ENCODE measurements at regions not wholly inside any gene's neighbourhood (a gene's known extent, or its start where the extent isn't known, plus 50 kb on each side); places are given as distances from the start of the nearest gene placed in this dataset.

- no peak for TF ChIP-seq CTCF (IDR thresholded peaks at IDR 0.05; ENCODE audit: low read depth, low read length, missing control alignments)
- no peak for DNase-seq (ENCODE audit: extremely low read depth, low read depth)
- no peak overlapping the region for H3K4me3 ChIP-seq (replicated peaks; ENCODE audit: low read depth, low read length)
Measured at GRCh38 chr2:65562890-65563289, 130.5 kb upstream of the SPRED2 start.

GRCh38 chr2:65558743-65559142 is 126.3 kb upstream of the SPRED2 start:
- no peak for DNase-seq (ENCODE audit: extremely low read depth, low read depth)
- H3K4me3 ChIP-seq (replicated peaks; ENCODE audit: low read depth, low read length): no peak overlapping the region
- TF ChIP-seq CTCF (IDR thresholded peaks at IDR 0.05; ENCODE audit: low read depth, low read length, missing control alignments): no peak

GRCh38 chr2:65557616-65558573 is 125.5 kb upstream of the SPRED2 start:
- no peak for DNase-seq (ENCODE audit: extremely low read depth, low read depth)
- TF ChIP-seq CTCF (IDR thresholded peaks at IDR 0.05; ENCODE audit: low read depth, low read length, missing control alignments): no peak
- H3K4me3 ChIP-seq (replicated peaks; ENCODE audit: low read depth, low read length): no peak overlapping the region

GRCh38 chr2:65554765-65555591 is 122.6 kb upstream of the SPRED2 start:
- no peak overlapping the region for H3K4me3 ChIP-seq (replicated peaks; ENCODE audit: low read depth, low read length)
- no peak for DNase-seq (ENCODE audit: extremely low read depth, low read depth)
- no peak for TF ChIP-seq CTCF (IDR thresholded peaks at IDR 0.05; ENCODE audit: low read depth, low read length, missing control alignments)

- H3K4me3 ChIP-seq (replicated peaks; ENCODE audit: low read depth, low read length): no peak overlapping the region
- TF ChIP-seq CTCF (IDR thresholded peaks at IDR 0.05; ENCODE audit: low read depth, low read length, missing control alignments): no peak
- no peak for DNase-seq (ENCODE audit: extremely low read depth, low read depth)
Measured at GRCh38 chr2:65553504-65554074, 121.2 kb upstream of the SPRED2 start.

- DNase-seq (ENCODE audit: extremely low read depth, low read depth): no peak
- no peak for TF ChIP-seq CTCF (IDR thresholded peaks at IDR 0.05; ENCODE audit: low read depth, low read length, missing control alignments)
- H3K4me3 ChIP-seq (replicated peaks; ENCODE audit: low read depth, low read length): no peak overlapping the region
Measured at GRCh38 chr2:65551528-65551927, 119.1 kb upstream of the SPRED2 start.

Measured in HFF-Myc (cell line).